ENCODE measurements at regions not wholly inside any gene's neighbourhood (a gene's known extent, or its start where the extent isn't known, plus 50 kb on each side); places are given as distances from the start of the nearest gene placed in this dataset.

DNA sequence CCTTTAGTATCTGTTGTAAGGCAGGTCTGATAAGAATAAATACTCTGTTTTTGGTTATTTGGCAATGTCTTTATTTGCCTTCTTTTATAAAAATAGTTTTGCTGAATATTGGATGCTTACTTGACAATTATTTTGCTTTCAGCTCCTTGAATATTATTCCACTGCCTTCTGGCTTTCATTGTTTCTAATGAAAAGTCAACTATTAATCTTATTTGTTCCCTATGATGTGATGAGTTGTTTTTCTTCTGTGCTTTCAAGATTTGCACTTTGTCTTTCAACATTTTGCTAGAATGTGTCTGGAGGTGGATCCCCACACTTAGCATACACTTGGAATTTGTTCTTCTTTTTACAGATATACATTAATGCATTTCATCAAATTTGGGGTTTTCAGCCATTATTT lies 203.8 kb upstream of the PTPRZ1 start:
- TF ChIP-seq EP300 (IDR thresholded peaks at IDR 0.05) (no peak), POLR2A (IDR thresholded peaks at IDR 0.05) (no peak), POLR2AphosphoS5 (IDR thresholded peaks at IDR 0.05) (no peak)
- TF ChIP-seq, protein P1, sequence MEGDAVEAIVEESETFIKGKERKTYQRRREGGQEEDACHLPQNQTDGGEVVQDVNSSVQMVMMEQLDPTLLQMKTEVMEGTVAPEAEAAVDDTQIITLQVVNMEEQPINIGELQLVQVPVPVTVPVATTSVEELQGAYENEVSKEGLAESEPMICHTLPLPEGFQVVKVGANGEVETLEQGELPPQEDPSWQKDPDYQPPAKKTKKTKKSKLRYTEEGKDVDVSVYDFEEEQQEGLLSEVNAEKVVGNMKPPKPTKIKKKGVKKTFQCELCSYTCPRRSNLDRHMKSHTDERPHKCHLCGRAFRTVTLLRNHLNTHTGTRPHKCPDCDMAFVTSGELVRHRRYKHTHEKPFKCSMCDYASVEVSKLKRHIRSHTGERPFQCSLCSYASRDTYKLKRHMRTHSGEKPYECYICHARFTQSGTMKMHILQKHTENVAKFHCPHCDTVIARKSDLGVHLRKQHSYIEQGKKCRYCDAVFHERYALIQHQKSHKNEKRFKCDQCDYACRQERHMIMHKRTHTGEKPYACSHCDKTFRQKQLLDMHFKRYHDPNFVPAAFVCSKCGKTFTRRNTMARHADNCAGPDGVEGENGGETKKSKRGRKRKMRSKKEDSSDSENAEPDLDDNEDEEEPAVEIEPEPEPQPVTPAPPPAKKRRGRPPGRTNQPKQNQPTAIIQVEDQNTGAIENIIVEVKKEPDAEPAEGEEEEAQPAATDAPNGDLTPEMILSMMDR (IDR thresholded peaks at IDR 0.05) = no peak
- Histone ChIP-seq H3K36me3 (no peaks in the 10 kb centered on the region), H3K4me1 (no peaks in the 10 kb centered on the region), H3K4me3 (no peak overlapping the region), H3K27me3 (no peaks in the 10 kb centered on the region), H3K9me3 (peaks cover 0 to 14% (median 0%) of the 10 kb centered on the region in 4 donors), H3K27ac (no peak overlapping the region)
- no peak for DNase-seq
- intact Hi-C loops (cut with DNase I; ENCODE audit: low total_unique reads) = no loop called here

DNA sequence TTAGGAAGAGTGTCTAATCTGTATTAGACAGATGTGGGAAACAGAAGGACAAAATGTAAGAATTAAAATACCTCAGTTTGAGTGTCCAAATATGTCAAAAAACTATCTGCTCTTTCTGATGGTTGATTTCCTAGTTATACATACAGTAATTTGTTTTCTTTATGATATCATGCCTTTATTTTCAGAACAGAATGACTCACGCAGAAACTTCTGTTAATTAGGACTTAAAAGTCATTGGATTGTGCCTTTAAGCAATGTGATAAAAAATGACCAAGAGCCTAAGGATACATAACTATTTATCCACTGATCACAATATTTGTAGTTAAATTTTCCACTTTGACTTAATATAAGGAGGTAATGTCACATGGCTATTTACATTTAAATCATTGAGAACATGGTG lies 206.7 kb upstream of the PTPRZ1 start:
- no peak for TF ChIP-seq POLR2AphosphoS5 (IDR thresholded peaks at IDR 0.05)
- TF ChIP-seq EP300 (IDR thresholded peaks at IDR 0.05) = no peak
- TF ChIP-seq, protein P1 (IDR thresholded peaks at IDR 0.05) = no peak
- TF ChIP-seq POLR2A (IDR thresholded peaks at IDR 0.05) = no peak
- Histone ChIP-seq H3K4me1 (no peaks in the 10 kb centered on the region), H3K9me3 (peaks cover 0 to 14% (median 0%) of the 10 kb centered on the region in 4 donors), H3K27me3 (no peaks in the 10 kb centered on the region), H3K27ac (no peak overlapping the region), H3K36me3 (no peaks in the 10 kb centered on the region), H3K4me3 (no peak overlapping the region)
- intact Hi-C loops (cut with DNase I; ENCODE audit: low total_unique reads) = no loop called here
- no peak for DNase-seq
- WGBS, 5 donors = 38 to 87% (median 63%) methylated on average over 1 of the region's 1 CpG

GRCh38 chr7:121643320-121643719 lies 229.6 kb upstream of the PTPRZ1 start:
- H3K4me1 ChIP-seq = no peaks in the 10 kb centered on the region
- no peak for TF ChIP-seq EP300 (IDR thresholded peaks at IDR 0.05)
- no peak for TF ChIP-seq POLR2AphosphoS5 (IDR thresholded peaks at IDR 0.05)
- TF ChIP-seq, protein P1 (IDR thresholded peaks at IDR 0.05) = no peak
- TF ChIP-seq POLR2A (IDR thresholded peaks at IDR 0.05) = no peak
- no peak overlapping the region for H3K4me3 ChIP-seq
- H3K36me3 ChIP-seq = no peaks in the 10 kb centered on the region
- 79 to 93% (median 82%) methylated on average over 1 of the region's 1 CpG for WGBS, 5 donors
- H3K27me3 ChIP-seq = no peaks in the 10 kb centered on the region
- H3K9me3 ChIP-seq = no peaks in the 10 kb centered on the region
- no peak overlapping the region for H3K27ac ChIP-seq
- DNase-seq = no peak
- intact Hi-C loops (cut with DNase I; ENCODE audit: low total_unique reads) = no loop called here

GRCh38 chr7:121639705-121640104 lies 233.3 kb upstream of the PTPRZ1 start:
- 83 to 89% (median 88%) methylated on average over 5 of the region's 5 CpGs for WGBS, 5 donors
- intact Hi-C loops (cut with DNase I; ENCODE audit: low total_unique reads) = no loop called here

More at GRCh38 chr7:121639705-121640104, 233.3 kb upstream of the PTPRZ1 start:
- H3K27me3 ChIP-seq = no peaks in the 10 kb centered on the region
- no peaks in the 10 kb centered on the region for H3K36me3 ChIP-seq
- H3K4me3 ChIP-seq = no peak overlapping the region
- no peak overlapping the region for H3K27ac ChIP-seq
- no peaks in the 10 kb centered on the region for H3K4me1 ChIP-seq
- DNase-seq = peak in 1 of 2 donors; percentile 11
- TF ChIP-seq POLR2AphosphoS5 (IDR thresholded peaks at IDR 0.05) (no peak), EP300 (IDR thresholded peaks at IDR 0.05) (no peak), POLR2A (IDR thresholded peaks at IDR 0.05) (no peak)
- TF ChIP-seq, protein P1 (IDR thresholded peaks at IDR 0.05) = no peak
- H3K9me3 ChIP-seq = no peaks in the 10 kb centered on the region

All from stomach (tissue), 8 donors.